Osteoblast (primary cell): ENCODE measurements at regions not wholly inside any gene's neighbourhood (a gene's known extent, or its start where the extent isn't known, plus 50 kb on each side); places are given as distances from the start of the nearest gene placed in this dataset.
"Not testable (repeated sequence)": the region's sequence is repeated elsewhere in the genome, so short reads cannot be mapped to it uniquely, and the experiment has no call there.

ENCODE experiments used
- DNase-seq: peaks from one replicate; pipeline ENCODE4 v3.0.0; 2011; ENCODE audit warnings: low spot score, mixed read lengths; ENCODE audit not compliant: insufficient read length; ENCODE audit errors: missing footprints
- H2AFZ ChIP-seq: 2 replicates; pipeline ENCODE4 v1.6.0; 2011; ENCODE audit warnings: mild to moderate bottlenecking, low read length
- H3K27ac ChIP-seq: 2 replicates; pipeline ENCODE4 v1.5.1; 2011; ENCODE audit warnings: mild to moderate bottlenecking, low read depth, low read length, moderate library complexity
- H3K27me3 ChIP-seq: 2 replicates; pipeline ENCODE4 v1.6.0; 2012; ENCODE audit warnings: mild to moderate bottlenecking, control low read depth, inconsistent platforms, low read length, moderate library complexity; ENCODE audit not compliant: insufficient read depth
- H3K36me3 ChIP-seq: 2 replicates; pipeline ENCODE4 v1.5.1; 2011; ENCODE audit warnings: mild to moderate bottlenecking, low read length, control low read depth, moderate library complexity; ENCODE audit not compliant: insufficient read depth
- H3K4me1 ChIP-seq: 2 replicates; pipeline ENCODE4 v1.5.1; 2011; ENCODE audit warnings: mild to moderate bottlenecking, low read length, control low read depth, moderate library complexity; ENCODE audit not compliant: insufficient read depth
- H3K4me2 ChIP-seq: 2 replicates; pipeline ENCODE4 v1.6.0; 2011; ENCODE audit warnings: mild to moderate bottlenecking, low read length; ENCODE audit not compliant: insufficient read depth
- H3K4me3 ChIP-seq: fragments of 200-600 bp; sonication (generic); 3 replicates; pipeline ENCODE4 v1.5.1; 2012; ENCODE audit warnings: mild to moderate bottlenecking, low read length, inconsistent platforms; ENCODE audit not compliant: insufficient read depth
- H3K79me2 ChIP-seq: 2 replicates; pipeline ENCODE4 v1.6.0; 2012; ENCODE audit warnings: mild to moderate bottlenecking, low read length, control low read depth, inconsistent platforms; ENCODE audit not compliant: insufficient read depth
- H3K9me3 ChIP-seq: 2 replicates; pipeline ENCODE4 v1.5.1; 2011; ENCODE audit warnings: low read depth, low read length, control low read depth
- H4K20me1 ChIP-seq: 2 replicates; pipeline ENCODE4 v1.6.0; 2012; ENCODE audit warnings: mild to moderate bottlenecking, low read length, control low read depth; ENCODE audit not compliant: insufficient read depth
- TF ChIP-seq, protein P1 (sequence below): IDR thresholded peaks from 2 replicates; pipeline ENCODE4 v1.5.1; 2011; ENCODE audit warnings: mild to moderate bottlenecking, low read depth, low read length, moderate library complexity; ENCODE audit errors: extremely low read depth

DNA sequence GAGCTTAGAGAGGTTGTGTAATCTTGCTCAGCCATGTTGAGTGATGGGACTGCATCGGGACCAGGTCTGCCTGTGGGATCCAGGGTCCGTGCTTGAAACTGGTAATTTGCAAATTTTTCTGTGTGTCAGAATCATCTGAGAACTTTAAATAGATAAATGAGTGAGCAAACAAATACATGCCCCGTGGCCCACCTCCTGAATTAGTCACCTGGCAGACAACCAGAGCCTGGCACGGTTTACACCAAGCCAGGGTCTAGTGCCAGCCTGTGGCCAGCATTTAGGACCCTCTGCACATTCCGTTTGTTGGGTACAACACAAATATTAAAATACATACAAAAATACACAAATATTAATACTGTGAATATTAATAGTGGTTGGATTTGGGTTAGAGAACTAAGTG is 90.6 kb upstream of the STOX2 start:
- Histone ChIP-seq H2AFZ (no peak overlapping the region), H3K4me1 (no peaks in the 10 kb centered on the region), H4K20me1 (no peaks in the 10 kb centered on the region), H3K4me3 (no peak overlapping the region), H3K36me3 (no peaks in the 10 kb centered on the region), H3K27me3 (no peaks in the 10 kb centered on the region), H3K9me3 (no peaks in the 10 kb centered on the region), H3K4me2 (no peak overlapping the region), H3K79me2 (no peaks in the 10 kb centered on the region), H3K27ac (no peak overlapping the region)
- DNase-seq, result no peak
- TF ChIP-seq, protein P1, sequence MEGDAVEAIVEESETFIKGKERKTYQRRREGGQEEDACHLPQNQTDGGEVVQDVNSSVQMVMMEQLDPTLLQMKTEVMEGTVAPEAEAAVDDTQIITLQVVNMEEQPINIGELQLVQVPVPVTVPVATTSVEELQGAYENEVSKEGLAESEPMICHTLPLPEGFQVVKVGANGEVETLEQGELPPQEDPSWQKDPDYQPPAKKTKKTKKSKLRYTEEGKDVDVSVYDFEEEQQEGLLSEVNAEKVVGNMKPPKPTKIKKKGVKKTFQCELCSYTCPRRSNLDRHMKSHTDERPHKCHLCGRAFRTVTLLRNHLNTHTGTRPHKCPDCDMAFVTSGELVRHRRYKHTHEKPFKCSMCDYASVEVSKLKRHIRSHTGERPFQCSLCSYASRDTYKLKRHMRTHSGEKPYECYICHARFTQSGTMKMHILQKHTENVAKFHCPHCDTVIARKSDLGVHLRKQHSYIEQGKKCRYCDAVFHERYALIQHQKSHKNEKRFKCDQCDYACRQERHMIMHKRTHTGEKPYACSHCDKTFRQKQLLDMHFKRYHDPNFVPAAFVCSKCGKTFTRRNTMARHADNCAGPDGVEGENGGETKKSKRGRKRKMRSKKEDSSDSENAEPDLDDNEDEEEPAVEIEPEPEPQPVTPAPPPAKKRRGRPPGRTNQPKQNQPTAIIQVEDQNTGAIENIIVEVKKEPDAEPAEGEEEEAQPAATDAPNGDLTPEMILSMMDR, result no peak

DNA sequence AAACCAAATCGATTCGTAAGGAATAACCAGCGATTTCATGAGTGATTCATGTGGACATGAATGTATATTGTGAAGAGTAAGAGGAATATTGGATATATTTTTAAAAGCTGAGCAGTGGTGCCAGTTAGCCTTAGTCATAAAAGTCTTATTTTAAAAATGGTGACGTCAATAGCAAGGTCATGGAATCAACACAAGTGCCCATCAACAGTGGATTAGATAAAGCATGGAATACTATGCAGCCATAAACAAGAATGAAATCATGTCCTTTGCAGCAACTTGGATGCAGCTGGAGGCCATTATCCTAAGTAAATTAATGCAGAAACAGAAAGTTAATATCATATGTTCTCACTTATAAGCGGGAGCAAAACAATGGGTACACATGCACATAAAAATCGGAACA is 89.0 kb upstream of the STOX2 start:
- no peaks in the 10 kb centered on the region for H3K79me2 ChIP-seq
- no peak overlapping the region for H3K4me3 ChIP-seq
- no peak overlapping the region for H3K4me2 ChIP-seq
- DNase-seq, result no peak
- no peak overlapping the region for H2AFZ ChIP-seq
- no peaks in the 10 kb centered on the region for H3K36me3 ChIP-seq
- no peaks in the 10 kb centered on the region for H3K9me3 ChIP-seq
- TF ChIP-seq, protein P1, result no peak
- no peak overlapping the region for H3K27ac ChIP-seq
- no peaks in the 10 kb centered on the region for H3K4me1 ChIP-seq
- no peaks in the 10 kb centered on the region for H3K27me3 ChIP-seq
- H4K20me1 ChIP-seq, result no peaks in the 10 kb centered on the region

DNA sequence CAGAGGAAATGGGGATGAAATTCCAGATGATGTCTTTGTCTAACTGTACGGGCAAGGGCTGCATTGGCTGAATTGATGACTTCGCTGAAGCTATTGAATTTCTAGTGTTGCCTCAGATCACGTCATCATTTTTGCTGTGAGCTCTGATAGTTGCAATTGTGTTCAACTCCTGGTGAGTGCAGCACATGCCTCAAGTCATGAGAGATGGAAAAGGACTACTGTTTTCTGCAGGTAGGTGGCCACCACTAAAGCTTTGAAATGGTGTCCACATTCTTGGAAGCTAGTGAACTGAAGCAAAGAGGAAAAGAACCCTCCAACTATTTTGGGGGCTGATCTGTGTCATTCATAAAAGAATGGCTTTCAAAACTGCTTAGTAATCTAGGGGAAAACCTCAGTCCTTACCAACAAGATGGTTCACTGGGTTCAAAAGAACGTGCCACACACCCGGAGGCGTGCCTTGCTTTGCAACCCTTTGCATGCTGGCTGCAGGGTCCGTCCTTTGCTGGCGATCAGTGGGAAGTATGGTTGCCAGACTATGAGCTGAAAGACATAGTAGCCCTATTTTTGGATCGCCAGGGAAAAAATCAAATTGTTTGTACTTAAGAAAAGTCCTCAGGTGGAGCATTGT is 88.1 kb upstream of the STOX2 start:
- H3K4me2 ChIP-seq, result no peak overlapping the region
- no peak for DNase-seq
- H3K9me3 ChIP-seq, result no peaks in the 10 kb centered on the region
- H3K27me3 ChIP-seq, result no peaks in the 10 kb centered on the region
- no peak overlapping the region for H3K4me3 ChIP-seq
- no peaks in the 10 kb centered on the region for H3K36me3 ChIP-seq
- H2AFZ ChIP-seq, result no peak overlapping the region
- no peaks in the 10 kb centered on the region for H4K20me1 ChIP-seq
- TF ChIP-seq, protein P1, result no peak
- no peaks in the 10 kb centered on the region for H3K4me1 ChIP-seq
- no peak overlapping the region for H3K27ac ChIP-seq
- no peaks in the 10 kb centered on the region for H3K79me2 ChIP-seq

DNA sequence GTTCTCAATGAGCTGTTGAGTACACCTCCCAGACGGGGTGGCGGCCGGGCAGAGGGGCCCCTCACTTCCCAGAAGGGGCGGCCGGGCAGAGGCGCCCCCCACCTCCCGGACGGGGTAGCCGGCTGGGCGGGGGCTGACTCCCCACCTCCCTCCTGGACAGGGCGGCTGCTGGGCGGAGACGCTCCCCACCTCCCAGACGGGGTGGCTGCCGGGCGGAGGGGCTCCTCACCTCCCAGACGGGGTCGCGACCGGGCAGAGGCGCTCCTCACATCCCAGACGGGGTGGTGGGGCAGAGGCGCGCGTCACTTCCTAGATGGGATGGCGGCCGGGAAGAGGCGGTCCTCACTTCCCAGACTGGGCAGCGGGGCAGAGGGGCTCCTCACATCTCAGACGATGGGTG is 86.5 kb upstream of the STOX2 start:
- H4K20me1 ChIP-seq, H3K36me3 ChIP-seq, H2AFZ ChIP-seq, H3K79me2 ChIP-seq, DNase-seq, H3K4me3 ChIP-seq, H3K4me2 ChIP-seq, H3K4me1 ChIP-seq, H3K9me3 ChIP-seq, H3K27me3 ChIP-seq, H3K27ac ChIP-seq: not testable (repeated sequence)
